Upper lobe of right lung (tissue), 1 donor: ENCODE measurements at regions not wholly inside any gene's neighbourhood (a gene's known extent, or its start where the extent isn't known, plus 50 kb on each side); places are given as distances from the start of the nearest gene placed in this dataset.

Experiments
- ATAC-seq: fragments of 200-7000 bp; cut with Tn5 transposase; one replicate; pipeline ENCODE4 v1.9.1; 2020; ENCODE audit warnings: mild to moderate bottlenecking, moderate library complexity
- DNase-seq: peaks from one replicate; pipeline ENCODE4 v3.0.0-alpha.2; 2020
- H3K27ac ChIP-seq: fragments of 200-600 bp; one replicate; pipeline ENCODE4 v1.8.0; 2022
- H3K27me3 ChIP-seq: fragments of 200-600 bp; one replicate; pipeline ENCODE4 v1.8.0; 2022; ENCODE audit warnings: mild to moderate bottlenecking
- H3K36me3 ChIP-seq: fragments of 200-600 bp; one replicate; pipeline ENCODE4 v1.8.0; 2022
- H3K4me1 ChIP-seq: fragments of 200-600 bp; one replicate; pipeline ENCODE4 v1.8.0; 2022
- H3K4me3 ChIP-seq: fragments of 200-600 bp; one replicate; pipeline ENCODE4 v1.8.0; 2022; ENCODE audit warnings: mild to moderate bottlenecking
- H3K9me3 ChIP-seq: fragments of 200-600 bp; one replicate; pipeline ENCODE4 v1.8.0; 2022
- CTCF ChIP-seq: fragments of 200-600 bp; IDR thresholded peaks from one replicate; pipeline ENCODE4 v1.8.0; 2022; ENCODE audit warnings: antibody characterized with exemption
- intact Hi-C: fragments of 100-400 bp; cut with DNase I; formaldehyde crosslinking; loops from one replicate; pipeline ENCODE4 v1.11.0; 2022
- donor health status: DM: no; HTN: yes; CAD: no; lungs with severe emphysema.

- no peaks in the 10 kb centered on the region for H3K9me3 ChIP-seq
- H3K27me3 ChIP-seq: no peaks in the 10 kb centered on the region
- H3K4me3 ChIP-seq: no peak overlapping the region
- no peaks in the 10 kb centered on the region for H3K36me3 ChIP-seq
- intact Hi-C loops: no loop called here
- ATAC-seq (no peak), DNase-seq (no peak)
- no peak for TF ChIP-seq CTCF
- no peaks in the 10 kb centered on the region for H3K4me1 ChIP-seq
- H3K27ac ChIP-seq: no peak overlapping the region
These were observed 883.6 kb downstream of the KCNJ2 start for GRCh38 chr17:71052971-71053370.

GRCh38 chr17:71055128-71055527 is 885.8 kb downstream of the KCNJ2 start:
- H3K27me3 ChIP-seq: no peaks in the 10 kb centered on the region
- no peak overlapping the region for H3K4me3 ChIP-seq
- intact Hi-C loops: no loop called here
- TF ChIP-seq CTCF: no peak
- no peak overlapping the region for H3K27ac ChIP-seq
- no peak for ATAC-seq
- no peak for DNase-seq
- H3K4me1 ChIP-seq: no peaks in the 10 kb centered on the region
- H3K36me3 ChIP-seq: no peaks in the 10 kb centered on the region
- no peaks in the 10 kb centered on the region for H3K9me3 ChIP-seq

DNA sequence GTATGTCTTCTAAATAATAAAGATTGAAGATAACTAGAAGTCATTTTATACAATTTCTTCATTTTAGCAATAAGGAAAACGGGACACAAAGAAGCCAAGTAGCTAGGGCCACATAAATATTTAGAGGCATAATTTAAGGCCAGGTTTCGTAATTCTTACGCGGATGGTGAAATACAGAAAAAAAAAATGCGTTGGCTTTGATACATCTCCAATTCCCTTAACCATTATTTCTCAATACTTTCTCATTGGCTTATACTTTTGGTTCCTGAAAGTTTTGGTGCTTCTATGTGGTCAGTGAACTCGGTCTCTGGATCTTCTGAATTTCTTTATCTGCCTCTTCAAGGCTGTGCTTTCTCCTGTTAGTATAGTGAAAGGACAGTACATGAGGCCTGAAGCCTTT is 888.1 kb downstream of the KCNJ2 start:
- no peak for DNase-seq
- Histone ChIP-seq H3K9me3 (no peaks in the 10 kb centered on the region), H3K4me1 (no peaks in the 10 kb centered on the region), H3K27me3 (no peaks in the 10 kb centered on the region), H3K36me3 (no peaks in the 10 kb centered on the region), H3K4me3 (no peak overlapping the region), H3K27ac (no peak overlapping the region)
- no peak for ATAC-seq
- no peak for TF ChIP-seq CTCF
- intact Hi-C loops: no loop called here

GRCh38 chr17:71057938-71058337 is 888.6 kb downstream of the KCNJ2 start:
- DNase-seq (no peak), ATAC-seq (no peak)
- no peaks in the 10 kb centered on the region for H3K9me3 ChIP-seq
- no peaks in the 10 kb centered on the region for H3K36me3 ChIP-seq
- H3K4me1 ChIP-seq: no peaks in the 10 kb centered on the region
- H3K27me3 ChIP-seq: no peaks in the 10 kb centered on the region
- TF ChIP-seq CTCF: no peak
- H3K4me3 ChIP-seq: no peak overlapping the region
- intact Hi-C loops: no loop called here
- H3K27ac ChIP-seq: no peak overlapping the region

DNA sequence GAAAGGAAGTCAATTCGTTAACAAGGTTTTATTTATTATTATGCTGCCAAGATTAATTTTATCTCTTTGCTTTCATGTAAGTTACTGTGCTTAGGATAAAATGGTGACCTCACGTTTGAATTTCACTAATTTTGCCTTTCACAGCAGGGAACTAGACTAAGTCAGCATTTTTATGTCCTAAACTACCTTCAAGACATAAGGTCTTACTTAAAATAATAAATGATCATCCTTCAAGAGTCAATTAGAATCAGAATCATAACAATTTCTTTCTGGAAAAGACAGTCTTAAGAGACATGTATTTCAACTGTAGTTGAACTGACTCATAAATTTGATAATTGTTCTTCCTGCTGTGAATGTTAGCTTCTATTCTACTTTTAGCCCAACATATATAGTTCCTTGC is 893.8 kb downstream of the KCNJ2 start:
- Histone ChIP-seq H3K27ac (no peak overlapping the region), H3K4me1 (no peaks in the 10 kb centered on the region), H3K9me3 (no peaks in the 10 kb centered on the region), H3K27me3 (no peaks in the 10 kb centered on the region), H3K36me3 (no peaks in the 10 kb centered on the region), H3K4me3 (no peak overlapping the region)
- intact Hi-C loops: no loop called here
- no peak for TF ChIP-seq CTCF
- no peak for DNase-seq
- ATAC-seq: no peak

DNA sequence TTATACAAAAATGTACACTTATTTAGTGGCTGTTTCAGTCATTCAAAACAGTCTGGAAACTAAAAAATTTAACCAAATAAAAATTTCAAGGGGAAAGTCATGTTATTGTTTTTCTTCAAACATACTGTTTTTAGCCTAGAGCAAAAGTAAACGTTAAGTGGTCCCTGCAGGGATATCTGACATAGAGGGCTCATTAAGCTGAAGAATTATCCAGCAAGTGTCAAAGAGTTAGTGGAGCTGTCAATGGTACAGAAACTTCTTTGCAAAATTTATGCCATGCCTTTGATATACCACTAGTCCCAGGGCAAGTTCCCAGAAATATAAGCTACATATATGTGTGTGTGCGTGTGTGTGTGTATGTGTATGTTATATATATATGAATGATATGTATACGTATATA is 894.2 kb downstream of the KCNJ2 start:
- Histone ChIP-seq H3K9me3 (no peaks in the 10 kb centered on the region), H3K4me3 (no peak overlapping the region), H3K4me1 (no peaks in the 10 kb centered on the region), H3K27ac (no peak overlapping the region), H3K27me3 (no peaks in the 10 kb centered on the region), H3K36me3 (no peaks in the 10 kb centered on the region)
- intact Hi-C loops: no loop called here
- no peak for DNase-seq
- TF ChIP-seq CTCF: no peak
- no peak for ATAC-seq
